CD1c-positive myeloid dendritic cell (primary cell): ENCODE measurements at regions not wholly inside any gene's neighbourhood (a gene's known extent, or its start where the extent isn't known, plus 50 kb on each side); places are given as distances from the start of the nearest gene placed in this dataset.
A peak's percentile ranks its signal among the peaks of the same experiment; 100 is the strongest.

Experiments
- DNase-seq: peaks from one replicate; pipeline ENCODE4 v3.0.0-alpha.2; 2016; ENCODE audit errors: extremely low spot score

- DNase-seq, result no peak
Measured at GRCh38 chr11:122319085-122319484, 203.1 kb upstream of the BLID start.

- DNase-seq, result no peak
Measured at GRCh38 chr11:122317305-122317704, 201.3 kb upstream of the BLID start.

- DNase-seq, result no peak
Measured at GRCh38 chr11:122313581-122313980, 197.6 kb upstream of the BLID start.

- DNase-seq, result no peak
Measured at GRCh38 chr11:122311216-122311755, 195.3 kb upstream of the BLID start.

- DNase-seq, result no peak
Measured at GRCh38 chr11:122310766-122311165, 194.8 kb upstream of the BLID start.

- peak; percentile 3 for DNase-seq
Measured at GRCh38 chr11:122309262-122309925, 193.4 kb upstream of the BLID start.

GRCh38 chr11:122308226-122308625 lies 192.2 kb upstream of the BLID start:
- DNase-seq, result no peak

- DNase-seq, result no peak
Measured at GRCh38 chr11:122307476-122308035, 191.5 kb upstream of the BLID start.

GRCh38 chr11:122306831-122307391 lies 190.9 kb upstream of the BLID start:
- DNase-seq, result no peak

- DNase-seq, result no peak
Measured at GRCh38 chr11:122305426-122306320, 189.7 kb upstream of the BLID start.

GRCh38 chr11:122304973-122305372 lies 189.0 kb upstream of the BLID start:
- no peak for DNase-seq

GRCh38 chr11:122304306-122304705 lies 188.3 kb upstream of the BLID start:
- DNase-seq, result no peak

- DNase-seq, result no peak
Measured at GRCh38 chr11:122294041-122294440, 178.0 kb upstream of the BLID start.

GRCh38 chr11:122293296-122294023 lies 177.4 kb upstream of the BLID start:
- no peak for DNase-seq

- DNase-seq, result no peak
Measured at GRCh38 chr11:122287401-122287800, 171.4 kb upstream of the BLID start.

GRCh38 chr11:122285070-122285988 lies 169.3 kb upstream of the BLID start:
- DNase-seq, result no peak

- no peak for DNase-seq
Measured at GRCh38 chr11:122280870-122281269, 164.9 kb upstream of the BLID start.

GRCh38 chr11:122279194-122279593 lies 163.2 kb upstream of the BLID start:
- no peak for DNase-seq

- no peak for DNase-seq
Measured at GRCh38 chr11:122277493-122277892, 161.5 kb upstream of the BLID start.

- no peak for DNase-seq
Measured at GRCh38 chr11:122276221-122276620, 160.2 kb upstream of the BLID start.
